ACHN (cell line): ENCODE measurements at regions not wholly inside any gene's neighbourhood (a gene's known extent, or its start where the extent isn't known, plus 50 kb on each side); places are given as distances from the start of the nearest gene placed in this dataset.
"Not testable (repeated sequence)": the region's sequence is repeated elsewhere in the genome, so short reads cannot be mapped to it uniquely, and the experiment has no call there.

Experiments used
- DNase-seq: peaks from one replicate; pipeline ENCODE4 v3.0.0-alpha.2; 2015
- in situ Hi-C: cut with HindIII; loops from 2 replicates; pipeline ENCODE4 v1.10.0; 2017; ENCODE audit warnings: low sequenced_read_pairs, low pct_ligation_motif_present, low pct_unique_long_range_greater_than_20kb

GRCh38 chr3:153643471-153643870 is 477.7 kb upstream of the ARHGEF26 start:
- in situ Hi-C loops, DNase-seq: not testable (repeated sequence)

GRCh38 chr3:153649286-153649839 is 471.8 kb upstream of the ARHGEF26 start:
- no peak for DNase-seq
- in situ Hi-C loops: no loop called here

GRCh38 chr3:153652076-153652475 is 469.1 kb upstream of the ARHGEF26 start:
- DNase-seq: no peak
- in situ Hi-C loops: no loop called here

GRCh38 chr3:153657046-153657445 is 464.1 kb upstream of the ARHGEF26 start:
- no peak for DNase-seq
- in situ Hi-C loops: no loop called here

- DNase-seq: no peak
- in situ Hi-C loops: no loop called here
Measured at GRCh38 chr3:153657461-153657860, 463.7 kb upstream of the ARHGEF26 start.

GRCh38 chr3:153658136-153658535 is 463.1 kb upstream of the ARHGEF26 start:
- DNase-seq: no peak
- in situ Hi-C loops: no loop called here

GRCh38 chr3:153666991-153667740 is 454.0 kb upstream of the ARHGEF26 start:
- no peak for DNase-seq
- in situ Hi-C loops: no loop called here

- DNase-seq: no peak
- in situ Hi-C loops: no loop called here
Measured at GRCh38 chr3:153669527-153669926, 451.7 kb upstream of the ARHGEF26 start.

- in situ Hi-C loops: no loop called here
- no peak for DNase-seq
Measured at GRCh38 chr3:153670577-153670976, 450.6 kb upstream of the ARHGEF26 start.

GRCh38 chr3:153673853-153674252 is 447.3 kb upstream of the ARHGEF26 start:
- no peak for DNase-seq
- in situ Hi-C loops: no loop called here

- no peak for DNase-seq
- in situ Hi-C loops: no loop called here
Measured at GRCh38 chr3:153679714-153680113, 441.5 kb upstream of the ARHGEF26 start.

- in situ Hi-C loops: no loop called here
- no peak for DNase-seq
Measured at GRCh38 chr3:153680526-153680925, 440.7 kb upstream of the ARHGEF26 start.

GRCh38 chr3:153681057-153681456 is 440.1 kb upstream of the ARHGEF26 start:
- DNase-seq: no peak
- in situ Hi-C loops: no loop called here

- in situ Hi-C loops: no loop called here
- DNase-seq: no peak
Measured at GRCh38 chr3:153688301-153689120, 432.7 kb upstream of the ARHGEF26 start.

GRCh38 chr3:153693207-153693606 is 428.0 kb upstream of the ARHGEF26 start:
- DNase-seq: no peak
- in situ Hi-C loops: no loop called here

GRCh38 chr3:153702106-153702505 is 419.1 kb upstream of the ARHGEF26 start:
- DNase-seq: no peak
- in situ Hi-C loops: no loop called here

- DNase-seq: no peak
- in situ Hi-C loops: no loop called here
Measured at GRCh38 chr3:153704115-153704514, 417.1 kb upstream of the ARHGEF26 start.

- no peak for DNase-seq
- in situ Hi-C loops: no loop called here
Measured at GRCh38 chr3:153706706-153707105, 414.5 kb upstream of the ARHGEF26 start.

GRCh38 chr3:153714016-153714415 is 407.2 kb upstream of the ARHGEF26 start:
- in situ Hi-C loops: no loop called here
- no peak for DNase-seq
